Astrocyte of the hippocampus (primary cell): ENCODE measurements at regions not wholly inside any gene's neighbourhood (a gene's known extent, or its start where the extent isn't known, plus 50 kb on each side); places are given as distances from the start of the nearest gene placed in this dataset.
A peak's percentile ranks its signal among the peaks of the same experiment; 100 is the strongest.
"Not testable (repeated sequence)": the region's sequence is repeated elsewhere in the genome, so short reads cannot be mapped to it uniquely, and the experiment has no call there.

ENCODE experiments used
- DNase-seq: peaks from one replicate; pipeline ENCODE4 v3.0.0; 2011; ENCODE audit warnings: low read depth, low spot score

DNA sequence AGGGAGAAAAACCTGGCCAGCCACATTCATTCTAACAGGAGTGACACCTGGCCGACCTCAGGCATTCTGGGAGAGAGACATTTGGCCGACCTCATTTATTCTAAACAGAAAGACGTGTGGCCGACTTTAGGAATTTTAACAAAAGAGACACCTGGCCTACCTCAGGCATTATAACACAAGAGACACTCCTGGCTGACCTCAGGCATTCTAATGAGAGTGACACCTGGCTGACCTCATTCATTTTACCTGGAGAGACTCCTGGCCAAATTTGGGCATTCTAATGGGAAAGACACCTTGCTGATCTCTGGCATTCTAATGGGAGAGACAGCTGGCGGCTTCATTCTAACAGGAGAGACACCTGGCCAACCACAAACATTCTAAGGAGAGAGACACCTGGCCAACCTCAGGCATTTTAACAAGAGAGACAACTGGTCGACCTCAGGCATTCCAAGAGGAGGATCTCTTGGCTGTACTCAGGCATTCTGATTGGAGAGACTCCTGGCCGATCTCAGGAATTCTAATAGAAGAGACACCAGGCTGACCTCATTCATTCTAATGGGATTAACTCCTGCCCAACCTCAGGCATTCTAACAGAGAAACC is 1353.9 kb downstream of the UQCRFS1 start:
- DNase-seq: no peak

- DNase-seq: not testable (repeated sequence)
Observed at GRCh38 chr19:27852931-27853330, 1360.0 kb downstream of the UQCRFS1 start.

DNA sequence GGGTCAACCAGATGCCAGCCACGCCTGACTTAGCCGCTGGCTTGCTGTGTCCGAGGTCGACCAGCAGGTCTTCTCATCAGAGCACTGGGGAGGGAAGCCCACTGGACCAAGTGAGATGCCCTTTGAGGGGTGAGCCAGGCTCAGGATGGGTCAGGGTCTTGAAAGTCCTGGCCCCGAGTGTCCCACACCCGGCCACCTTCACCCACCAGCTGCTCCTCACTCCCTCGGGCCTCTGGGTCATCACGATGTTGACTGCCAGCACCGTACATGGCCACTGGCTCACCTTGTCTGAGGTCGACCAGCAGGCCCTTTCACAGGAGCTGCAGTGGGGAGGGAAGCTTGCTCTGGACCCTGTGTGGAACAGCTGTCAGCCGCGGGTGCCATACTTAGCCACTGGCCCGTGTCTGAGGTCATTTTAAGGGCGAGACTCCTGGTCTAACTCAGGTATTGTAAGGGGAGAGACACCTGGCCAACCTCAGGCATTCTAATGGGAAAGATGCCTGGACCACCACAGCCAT is 1361.3 kb downstream of the UQCRFS1 start:
- no peak for DNase-seq

GRCh38 chr19:27851002-27851481 is 1361.9 kb downstream of the UQCRFS1 start:
- no peak for DNase-seq

DNA sequence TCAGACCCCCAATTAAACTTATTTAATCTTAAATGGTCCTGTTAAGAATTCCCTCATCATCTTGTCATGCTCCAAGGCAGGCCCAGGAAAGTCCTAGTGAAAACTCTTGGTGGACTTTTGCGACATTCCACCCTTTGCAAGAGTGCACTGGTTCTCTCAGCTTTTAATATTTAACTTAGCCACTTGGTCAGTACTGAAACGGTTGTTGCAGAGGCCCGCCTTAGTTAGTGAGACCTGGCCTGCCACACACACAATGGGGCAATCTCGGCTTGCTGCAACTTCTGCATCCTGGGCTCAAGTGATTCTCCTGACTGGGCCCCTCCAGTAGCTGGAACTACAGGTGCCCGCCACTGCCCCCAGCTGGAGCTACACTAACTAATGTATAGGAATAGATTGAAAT is 1366.0 kb downstream of the UQCRFS1 start:
- no peak for DNase-seq

DNA sequence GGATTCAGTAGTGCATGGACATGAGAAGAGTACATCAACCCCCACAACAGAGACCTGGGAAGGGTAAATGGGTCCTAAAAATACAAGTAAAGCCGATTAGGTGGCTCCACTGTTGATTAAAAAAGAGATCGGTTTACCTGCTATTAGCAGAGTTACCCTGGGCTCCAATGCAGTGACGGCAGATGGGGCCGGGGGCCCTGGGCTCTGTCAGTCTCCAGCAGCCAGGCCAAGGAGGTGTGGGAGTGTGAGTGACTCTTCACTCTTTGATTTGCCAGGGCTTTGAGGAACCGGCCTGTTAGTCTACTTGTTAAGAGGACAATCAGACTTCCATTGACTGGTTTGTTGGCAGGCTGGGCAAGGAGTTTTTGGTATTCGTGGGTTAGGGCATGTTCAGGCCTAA is 1368.7 kb downstream of the UQCRFS1 start:
- DNase-seq: no peak

GRCh38 chr19:27843861-27844260 is 1369.1 kb downstream of the UQCRFS1 start:
- no peak for DNase-seq

DNA sequence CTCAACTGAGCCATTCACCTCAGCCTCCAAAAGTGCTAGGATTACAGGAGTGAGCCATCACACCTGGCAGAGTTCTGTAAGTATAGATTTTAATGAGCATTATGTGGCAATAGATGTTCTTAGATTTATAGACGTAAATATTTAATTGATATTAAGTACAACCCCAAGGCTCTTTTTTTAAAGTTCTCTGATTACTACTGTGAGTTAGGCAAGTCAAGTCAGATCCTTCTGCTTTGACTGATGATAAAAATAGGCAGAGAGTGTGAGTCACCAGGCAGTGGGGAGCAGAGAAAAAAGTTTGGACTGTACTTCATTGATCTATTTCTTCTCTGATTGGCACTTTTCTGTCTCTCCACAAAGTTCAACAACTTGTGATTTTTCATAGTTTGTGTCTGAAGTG is 1379.9 kb downstream of the UQCRFS1 start:
- DNase-seq: no peak

GRCh38 chr19:27828829-27829228 is 1384.1 kb downstream of the UQCRFS1 start:
- no peak for DNase-seq

GRCh38 chr19:27824108-27824507 is 1388.8 kb downstream of the UQCRFS1 start:
- DNase-seq: no peak

DNA sequence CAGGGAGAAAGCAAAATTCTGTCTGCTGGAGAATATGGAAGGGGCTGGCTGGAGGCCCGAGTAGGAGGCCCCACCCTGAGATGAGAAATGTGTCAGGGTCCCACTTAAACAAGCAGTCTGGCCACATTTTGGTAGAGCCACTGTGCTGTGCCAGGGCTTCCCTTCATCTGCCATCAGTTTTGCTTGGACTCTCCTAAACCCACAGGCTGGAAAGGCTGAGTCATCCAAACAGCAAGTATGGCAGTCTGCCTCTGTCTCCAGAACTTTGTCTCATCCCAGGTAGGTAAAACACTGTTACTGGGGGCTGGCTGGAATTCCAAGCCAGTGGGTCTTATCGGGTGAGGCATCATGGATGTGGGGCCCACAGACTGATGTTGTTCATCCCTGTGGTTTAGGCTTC is 1390.6 kb downstream of the UQCRFS1 start:
- DNase-seq: peak; percentile 43

DNA sequence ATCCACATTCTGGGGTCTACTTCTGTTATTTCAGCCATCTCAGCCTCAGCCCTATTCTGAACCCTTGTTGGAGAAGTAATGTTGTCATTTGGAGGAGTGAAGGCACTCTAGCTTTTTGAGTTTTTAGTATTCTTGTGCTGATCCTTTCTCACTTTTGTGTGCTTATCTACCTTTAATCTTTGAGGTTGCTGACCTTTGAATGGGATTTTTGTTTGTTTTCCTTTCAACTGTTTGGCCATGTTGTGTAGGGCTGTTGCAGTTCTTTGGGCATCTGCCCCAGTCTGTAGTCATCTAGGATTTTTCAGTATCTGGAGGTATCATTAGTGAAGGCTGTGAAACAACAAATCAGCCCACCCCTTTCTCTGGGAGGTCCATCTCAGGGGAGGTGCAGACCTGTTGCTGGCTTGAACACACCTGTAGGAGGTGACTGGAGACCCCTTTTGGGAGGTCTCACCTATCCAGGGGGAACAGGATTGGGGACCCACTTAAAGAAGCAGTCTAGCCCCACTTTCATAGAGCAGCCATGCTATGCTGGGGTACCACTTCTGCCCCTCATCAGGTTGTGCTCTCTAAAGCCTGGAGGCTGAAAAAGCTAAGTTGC is 1391.4 kb downstream of the UQCRFS1 start:
- DNase-seq: no peak

- no peak for DNase-seq
Observed at GRCh38 chr19:27815985-27816384, 1397.0 kb downstream of the UQCRFS1 start.

DNA sequence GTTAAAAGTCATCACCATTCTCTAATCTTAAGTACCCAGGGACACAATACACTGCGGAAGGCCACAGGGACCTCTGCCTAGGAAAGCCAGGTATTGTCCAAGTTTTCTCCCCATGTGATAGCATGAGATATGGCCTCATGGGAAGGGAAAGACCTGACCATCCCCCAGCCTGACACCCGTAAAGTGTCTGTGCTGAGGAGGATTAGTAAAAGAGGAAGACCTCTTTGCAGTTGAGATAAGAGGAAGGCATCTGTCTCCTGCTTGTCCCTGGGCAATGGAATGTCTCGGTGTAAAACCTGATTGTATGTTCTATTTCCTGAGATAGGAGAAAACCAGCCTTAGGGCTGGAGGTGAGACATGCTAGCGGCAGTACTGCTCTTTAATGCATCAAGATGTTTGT is 1398.1 kb downstream of the UQCRFS1 start:
- not testable (repeated sequence) for DNase-seq

- not testable (repeated sequence) for DNase-seq
Observed at GRCh38 chr19:27814274-27814673, 1398.7 kb downstream of the UQCRFS1 start.

- no peak for DNase-seq
Observed at GRCh38 chr19:27806471-27807070, 1406.4 kb downstream of the UQCRFS1 start.

DNA sequence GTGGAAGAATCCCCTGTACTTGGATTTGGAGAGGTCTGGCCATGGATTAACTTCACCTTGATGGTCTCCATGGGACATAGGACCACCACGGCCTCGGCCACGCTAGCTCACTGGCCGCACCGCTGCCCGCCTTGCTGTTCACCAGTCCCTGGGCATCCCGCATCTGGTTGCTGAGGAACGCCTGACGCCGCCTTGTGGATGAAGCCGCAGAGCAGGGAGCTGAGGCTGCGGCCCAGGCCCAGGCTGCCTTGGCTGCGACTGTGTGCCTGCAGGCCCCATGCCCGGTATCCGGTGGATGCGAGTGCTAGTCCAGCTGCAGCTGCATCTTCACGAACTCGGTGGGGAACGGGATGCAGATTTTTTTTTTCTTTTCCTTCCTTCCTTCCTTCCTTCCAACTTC is 1407.1 kb downstream of the UQCRFS1 start:
- no peak for DNase-seq

- not testable (repeated sequence) for DNase-seq
Observed at GRCh38 chr19:27802293-27802692, 1410.7 kb downstream of the UQCRFS1 start.

GRCh38 chr19:27796540-27796939 is 1416.4 kb downstream of the UQCRFS1 start:
- DNase-seq: no peak

DNA sequence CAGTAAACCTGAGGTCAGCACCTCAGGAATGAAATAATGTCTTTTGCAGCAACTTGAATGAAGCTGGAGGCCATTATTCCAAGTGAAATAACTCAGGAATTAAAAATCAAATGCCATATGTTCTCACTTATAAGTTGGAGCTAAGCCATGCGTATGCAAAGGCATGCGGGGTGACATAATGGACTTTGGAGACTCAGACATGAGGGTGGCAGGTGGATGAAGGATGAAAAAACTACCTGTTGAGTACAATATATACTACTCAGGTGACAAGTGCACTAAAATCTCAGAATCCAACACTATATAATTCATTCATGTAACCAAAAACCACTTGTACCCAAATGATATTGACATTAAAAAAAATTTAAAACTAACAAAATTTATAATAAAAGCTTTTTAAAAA is 1416.9 kb downstream of the UQCRFS1 start:
- no peak for DNase-seq

GRCh38 chr19:27795369-27795768 is 1417.6 kb downstream of the UQCRFS1 start:
- DNase-seq: no peak

DNA sequence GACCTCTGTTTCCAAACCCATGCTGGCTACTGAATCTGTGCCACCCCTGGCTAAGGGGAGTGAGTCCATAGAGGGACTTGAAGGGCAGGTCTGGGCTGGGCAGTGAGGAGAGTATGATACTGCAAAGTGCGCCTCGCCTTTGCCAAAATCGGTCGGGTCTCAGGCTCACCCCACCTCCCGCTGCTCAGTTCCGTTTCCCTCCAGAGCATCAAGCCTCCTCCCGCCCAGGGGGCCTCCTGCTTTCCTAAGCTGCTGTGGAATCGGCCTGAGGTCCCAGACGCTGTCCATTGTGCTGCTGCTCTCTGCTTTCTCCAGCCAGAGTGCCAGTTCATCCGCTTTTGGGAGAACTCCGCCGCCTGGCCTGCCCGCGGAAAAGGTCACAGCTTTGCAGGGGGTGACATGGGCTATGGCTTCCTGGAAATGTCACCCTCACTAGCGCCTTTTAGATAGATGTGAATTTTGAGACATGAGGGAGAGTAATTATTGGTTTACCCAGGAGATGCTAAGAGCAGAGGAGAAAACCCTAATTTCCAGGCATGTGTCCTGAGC is 1418.4 kb downstream of the UQCRFS1 start:
- peak; percentile 71 for DNase-seq
